A673 (cell line): ENCODE measurements at regions not wholly inside any gene's neighbourhood (a gene's known extent, or its start where the extent isn't known, plus 50 kb on each side); places are given as distances from the start of the nearest gene placed in this dataset.

ENCODE experiments used
- BruUV-seq: library from RNA; stranded (reverse); fragments of 400-500 nt; replicated peaks from 2 replicates; lab custom pipeline; 2021; lab: Mats Ljungman, UMichigan
- CTCF ChIA-PET: fragments of 300-600 bp; sonication (Branson Sonifier 250); formaldehyde crosslinking; loops from one replicate; lab custom pipeline; 2022; ENCODE audit warnings: antibody characterized with exemption; lab: Charles Lee
- POLR2A ChIA-PET: fragments of 300-600 bp; sonication (Branson Sonifier 250); formaldehyde crosslinking; loops from one replicate; lab custom pipeline; 2022; ENCODE audit warnings: antibody characterized with exemption; ENCODE audit not compliant: low non-redundant PET; lab: Charles Lee
- DNase-seq: peaks from one replicate; pipeline ENCODE4 v3.0.0-alpha.2; 2015; ENCODE audit warnings: low spot score
- H3K27ac ChIP-seq: fragments of 200-600 bp; sonication (generic); 2 replicates; pipeline ENCODE4 v1.5.1; 2016; ENCODE audit warnings: mixed run types, low read depth, mild to moderate bottlenecking, mixed read lengths, antibody characterized with exemption, low read length; ENCODE audit not compliant: poor library complexity, severe bottlenecking
- H3K27me3 ChIP-seq: fragments of 200-600 bp; sonication (generic); replicated peaks from 2 replicates; pipeline ENCODE4 v1.6.1; 2017; ENCODE audit warnings: mixed run types, low read depth, mild to moderate bottlenecking, mixed read lengths, antibody characterized with exemption, low read length; ENCODE audit not compliant: insufficient read depth, poor library complexity
- H3K36me3 ChIP-seq: fragments of 200-600 bp; sonication (generic); 2 replicates; pipeline ENCODE4 v1.6.1; 2016; ENCODE audit warnings: mixed run types, mild to moderate bottlenecking, mixed read lengths, antibody characterized with exemption, low read length; ENCODE audit not compliant: insufficient read depth, poor library complexity, severe bottlenecking
- H3K4me1 ChIP-seq: fragments of 200-600 bp; sonication (generic); 2 replicates; pipeline ENCODE4 v1.6.1; 2017; ENCODE audit warnings: mixed run types, mild to moderate bottlenecking, mixed read lengths, antibody characterized with exemption, low read length; ENCODE audit not compliant: insufficient read depth, poor library complexity, severe bottlenecking
- H3K4me3 ChIP-seq: fragments of 200-600 bp; sonication (generic); 2 replicates; pipeline ENCODE4 v1.5.1; 2016; ENCODE audit warnings: low read depth, mixed run types, mild to moderate bottlenecking, mixed read lengths, low read length; ENCODE audit not compliant: poor library complexity, severe bottlenecking
- H3K9me3 ChIP-seq: fragments of 200-600 bp; sonication (generic); 2 replicates; pipeline ENCODE4 v1.6.1; 2016; ENCODE audit warnings: mixed run types, low read depth, mild to moderate bottlenecking, mixed read lengths, antibody characterized with exemption, low read length; ENCODE audit not compliant: poor library complexity, severe bottlenecking
- EZH2 ChIP-seq: fragments of 200-600 bp; sonication (generic); IDR thresholded peaks from 2 replicates; pipeline ENCODE4 v1.6.1; 2017; ENCODE audit warnings: borderline replicate concordance, low read depth, mild to moderate bottlenecking, mixed read lengths, antibody characterized with exemption, low read length; ENCODE audit not compliant: poor library complexity, severe bottlenecking
- intact Hi-C: fragments of 100-400 bp; cut with micrococcal nuclease; formaldehyde crosslinking; loops from one replicate; pipeline ENCODE4 v1.10.0; 2022; ENCODE audit not compliant: unreplicated experiment
- TF ChIP-seq, protein P1 (sequence below): fragments of 300-800, 200-600 bp; sonication (generic); conservative IDR thresholded peaks from 2 replicates; pipeline ENCODE4 v1.5.1; 2017; ENCODE audit warnings: low read depth, mild to moderate bottlenecking, antibody characterized with exemption, low read length, moderate library complexity, mixed read lengths

DNA sequence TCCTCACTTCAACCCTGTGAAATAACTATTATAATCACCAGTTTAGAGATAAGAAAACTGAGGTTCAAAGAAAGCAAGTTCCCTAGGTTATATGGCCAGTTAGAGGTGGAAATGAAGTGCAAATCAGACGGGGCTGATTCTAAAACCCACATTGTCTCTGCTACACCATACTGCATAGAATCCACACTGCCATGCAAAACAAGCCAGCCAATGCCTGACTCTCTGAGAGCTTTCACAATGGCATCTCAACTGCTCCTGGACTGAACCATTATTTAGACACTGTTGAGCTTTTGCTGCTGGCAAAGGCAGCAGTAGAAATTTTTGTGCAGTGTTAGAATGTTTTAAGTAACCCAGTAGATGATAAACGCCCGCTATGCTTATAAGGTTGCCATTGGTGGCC lies 195.2 kb upstream of the CNR1 start:
- TF ChIP-seq EZH2, result no peak
- TF ChIP-seq, protein P1, sequence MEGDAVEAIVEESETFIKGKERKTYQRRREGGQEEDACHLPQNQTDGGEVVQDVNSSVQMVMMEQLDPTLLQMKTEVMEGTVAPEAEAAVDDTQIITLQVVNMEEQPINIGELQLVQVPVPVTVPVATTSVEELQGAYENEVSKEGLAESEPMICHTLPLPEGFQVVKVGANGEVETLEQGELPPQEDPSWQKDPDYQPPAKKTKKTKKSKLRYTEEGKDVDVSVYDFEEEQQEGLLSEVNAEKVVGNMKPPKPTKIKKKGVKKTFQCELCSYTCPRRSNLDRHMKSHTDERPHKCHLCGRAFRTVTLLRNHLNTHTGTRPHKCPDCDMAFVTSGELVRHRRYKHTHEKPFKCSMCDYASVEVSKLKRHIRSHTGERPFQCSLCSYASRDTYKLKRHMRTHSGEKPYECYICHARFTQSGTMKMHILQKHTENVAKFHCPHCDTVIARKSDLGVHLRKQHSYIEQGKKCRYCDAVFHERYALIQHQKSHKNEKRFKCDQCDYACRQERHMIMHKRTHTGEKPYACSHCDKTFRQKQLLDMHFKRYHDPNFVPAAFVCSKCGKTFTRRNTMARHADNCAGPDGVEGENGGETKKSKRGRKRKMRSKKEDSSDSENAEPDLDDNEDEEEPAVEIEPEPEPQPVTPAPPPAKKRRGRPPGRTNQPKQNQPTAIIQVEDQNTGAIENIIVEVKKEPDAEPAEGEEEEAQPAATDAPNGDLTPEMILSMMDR, result no peak
- Histone ChIP-seq H3K4me1 (no peaks in the 10 kb centered on the region), H3K36me3 (no peaks in the 10 kb centered on the region), H3K27ac (no peak overlapping the region), H3K9me3 (no peaks in the 10 kb centered on the region), H3K27me3 (peaks cover 11% of the 10 kb centered on the region), H3K4me3 (no peak overlapping the region)
- no peak for DNase-seq
- ChIA-PET CTCF (no interaction called here), POLR2A (no interaction called here)
- no TSS peak for BruUV-seq
- intact Hi-C loops, result no loop called here

GRCh38 chr6:88360203-88360797 lies 194.2 kb upstream of the CNR1 start:
- H3K36me3 ChIP-seq, result no peaks in the 10 kb centered on the region
- no peak overlapping the region for H3K4me3 ChIP-seq
- ChIA-PET CTCF (no interaction called here), POLR2A (no interaction called here)
- TF ChIP-seq, protein P1, result no peak
- TF ChIP-seq EZH2, result no peak
- no peaks in the 10 kb centered on the region for H3K9me3 ChIP-seq
- DNase-seq, result no peak
- peaks cover 11% of the 10 kb centered on the region for H3K27me3 ChIP-seq
- intact Hi-C loops, result no loop called here
- BruUV-seq, result no TSS peak
- H3K27ac ChIP-seq, result no peak overlapping the region
- H3K4me1 ChIP-seq, result no peaks in the 10 kb centered on the region

DNA sequence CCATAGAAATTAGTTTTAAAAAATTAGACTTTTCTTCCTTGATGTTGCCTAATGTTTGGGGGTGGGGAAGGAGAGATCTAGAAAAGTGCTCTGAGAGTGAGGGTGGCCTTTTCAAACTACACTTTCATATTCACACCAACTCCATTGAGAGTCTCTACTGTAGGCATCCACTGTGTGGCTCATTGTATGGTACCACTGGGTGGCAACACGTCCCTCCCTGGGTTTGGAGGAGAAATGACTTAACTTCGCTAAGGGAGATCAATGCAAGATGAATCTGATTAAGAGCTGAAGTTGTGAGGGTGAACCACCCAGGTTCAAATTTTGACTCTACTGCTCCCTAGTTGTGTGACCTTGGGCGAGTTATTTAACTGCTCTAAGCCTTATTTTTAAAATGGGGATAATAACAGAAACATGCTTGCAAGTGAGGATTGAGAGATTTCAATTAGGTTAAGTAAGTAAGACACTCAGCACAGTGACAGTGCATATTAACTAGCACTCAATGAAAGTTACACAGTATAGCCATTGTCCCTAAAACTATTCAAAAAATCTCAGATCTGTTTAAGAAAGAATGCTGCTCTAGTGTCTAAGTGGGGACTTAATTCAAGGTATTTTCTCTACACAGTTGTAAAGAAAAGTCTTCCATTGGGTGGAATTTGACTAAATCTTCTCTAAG lies 193.5 kb upstream of the CNR1 start:
- no peak overlapping the region for H3K4me3 ChIP-seq
- no peak for DNase-seq
- no peaks in the 10 kb centered on the region for H3K4me1 ChIP-seq
- BruUV-seq, result no TSS peak
- H3K36me3 ChIP-seq, result no peaks in the 10 kb centered on the region
- no peaks in the 10 kb centered on the region for H3K9me3 ChIP-seq
- CTCF ChIA-PET, result no interaction called here
- no peak overlapping the region for H3K27ac ChIP-seq
- intact Hi-C loops, result no loop called here
- no peak for TF ChIP-seq EZH2
- TF ChIP-seq, protein P1, result no peak
- peaks cover 11% of the 10 kb centered on the region for H3K27me3 ChIP-seq
- POLR2A ChIA-PET, result no interaction called here
